D721Med (cell line): ENCODE measurements at regions not wholly inside any gene's neighbourhood (a gene's known extent, or its start where the extent isn't known, plus 50 kb on each side); places are given as distances from the start of the nearest gene placed in this dataset.

Source experiments
- DNase-seq: peaks from one replicate; pipeline ENCODE4 v3.0.0; 2011; ENCODE audit warnings: low spot score; ENCODE audit not compliant: insufficient read length
- FAIRE-seq: peaks from 2 replicates; lab custom pipeline; 2011; peaks lifted over from hg19 to GRCh38; lab: Jason Lieb, UNC
- TF ChIP-seq, protein P1 (sequence below): IDR thresholded peaks from 2 replicates; pipeline ENCODE4 v1.5.1; 2012; ENCODE audit warnings: mild to moderate bottlenecking, control low read depth; ENCODE audit not compliant: insufficient read depth; ENCODE audit errors: missing control alignments

DNA sequence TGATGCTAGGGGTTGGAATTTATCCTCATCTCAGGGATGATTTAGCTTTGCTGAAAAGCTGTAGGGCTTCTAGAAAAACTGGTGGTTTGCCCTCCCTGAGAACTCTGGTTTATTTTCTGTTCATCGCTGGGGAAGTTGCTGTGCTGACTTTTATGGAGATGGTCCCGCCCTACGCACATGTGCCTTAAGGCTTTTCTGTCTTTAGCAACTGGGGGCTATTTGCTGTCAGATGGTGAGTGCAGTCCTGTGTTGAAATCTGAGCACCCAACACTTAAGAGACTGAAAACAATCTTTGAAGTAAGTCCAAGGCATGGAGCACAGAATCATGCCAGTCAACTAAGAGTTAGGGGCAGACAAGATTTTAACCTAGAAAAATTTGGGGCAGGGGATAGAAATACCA lies 2148.4 kb upstream of the CELF4 start:
- DNase-seq (no peak), FAIRE-seq (no peak)
- TF ChIP-seq, protein P1, sequence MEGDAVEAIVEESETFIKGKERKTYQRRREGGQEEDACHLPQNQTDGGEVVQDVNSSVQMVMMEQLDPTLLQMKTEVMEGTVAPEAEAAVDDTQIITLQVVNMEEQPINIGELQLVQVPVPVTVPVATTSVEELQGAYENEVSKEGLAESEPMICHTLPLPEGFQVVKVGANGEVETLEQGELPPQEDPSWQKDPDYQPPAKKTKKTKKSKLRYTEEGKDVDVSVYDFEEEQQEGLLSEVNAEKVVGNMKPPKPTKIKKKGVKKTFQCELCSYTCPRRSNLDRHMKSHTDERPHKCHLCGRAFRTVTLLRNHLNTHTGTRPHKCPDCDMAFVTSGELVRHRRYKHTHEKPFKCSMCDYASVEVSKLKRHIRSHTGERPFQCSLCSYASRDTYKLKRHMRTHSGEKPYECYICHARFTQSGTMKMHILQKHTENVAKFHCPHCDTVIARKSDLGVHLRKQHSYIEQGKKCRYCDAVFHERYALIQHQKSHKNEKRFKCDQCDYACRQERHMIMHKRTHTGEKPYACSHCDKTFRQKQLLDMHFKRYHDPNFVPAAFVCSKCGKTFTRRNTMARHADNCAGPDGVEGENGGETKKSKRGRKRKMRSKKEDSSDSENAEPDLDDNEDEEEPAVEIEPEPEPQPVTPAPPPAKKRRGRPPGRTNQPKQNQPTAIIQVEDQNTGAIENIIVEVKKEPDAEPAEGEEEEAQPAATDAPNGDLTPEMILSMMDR = no peak

- no peak for DNase-seq
- no peak for FAIRE-seq
- TF ChIP-seq, protein P1 = no peak
Measured at GRCh38 chr18:39711701-39712100, 2146.1 kb upstream of the CELF4 start.

DNA sequence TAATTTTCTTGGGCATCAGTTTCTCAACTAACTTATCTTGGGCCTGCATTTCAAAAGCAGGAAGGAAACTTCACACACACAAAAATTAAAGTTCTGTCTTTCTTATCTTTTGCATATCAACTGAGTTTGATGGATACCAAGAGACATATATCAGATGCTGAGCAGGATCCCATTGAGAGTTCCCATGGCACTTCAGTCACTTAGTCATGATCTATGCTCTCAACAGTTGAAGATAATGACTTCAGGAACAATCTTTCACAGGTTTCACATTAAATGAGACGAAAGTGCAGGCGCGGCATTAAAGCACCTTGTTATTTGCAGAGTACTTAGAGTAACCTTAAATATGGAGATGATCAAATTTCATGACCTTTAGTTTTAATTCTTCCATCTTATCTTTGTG lies 2139.8 kb upstream of the CELF4 start:
- peak; percentile 81 for FAIRE-seq
- TF ChIP-seq, protein P1 = no peak
- no peak for DNase-seq

GRCh38 chr18:39702888-39703287 lies 2137.3 kb upstream of the CELF4 start:
- DNase-seq (no peak), FAIRE-seq (no peak)
- TF ChIP-seq, protein P1 = no peak

DNA sequence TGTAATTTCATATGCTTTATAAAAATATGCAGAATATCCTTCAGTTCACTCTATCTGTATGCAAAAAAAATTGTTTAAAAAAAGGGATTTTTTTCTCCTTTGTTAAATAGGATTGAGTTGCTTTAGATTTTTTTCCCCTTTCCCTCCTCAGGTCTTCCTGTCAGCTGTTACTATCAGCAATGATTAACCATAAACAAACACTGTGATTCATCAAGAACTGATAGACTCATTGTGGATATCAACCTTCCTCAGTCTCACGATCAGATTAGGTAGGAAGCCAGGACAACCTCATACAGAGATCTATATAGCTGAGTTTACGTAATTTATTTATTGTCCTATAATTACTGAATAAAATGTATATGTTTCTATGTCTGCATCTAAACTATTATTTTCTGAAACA lies 2136.2 kb upstream of the CELF4 start:
- DNase-seq (no peak), FAIRE-seq (peak; percentile 21)
- TF ChIP-seq, protein P1 = no peak

DNA sequence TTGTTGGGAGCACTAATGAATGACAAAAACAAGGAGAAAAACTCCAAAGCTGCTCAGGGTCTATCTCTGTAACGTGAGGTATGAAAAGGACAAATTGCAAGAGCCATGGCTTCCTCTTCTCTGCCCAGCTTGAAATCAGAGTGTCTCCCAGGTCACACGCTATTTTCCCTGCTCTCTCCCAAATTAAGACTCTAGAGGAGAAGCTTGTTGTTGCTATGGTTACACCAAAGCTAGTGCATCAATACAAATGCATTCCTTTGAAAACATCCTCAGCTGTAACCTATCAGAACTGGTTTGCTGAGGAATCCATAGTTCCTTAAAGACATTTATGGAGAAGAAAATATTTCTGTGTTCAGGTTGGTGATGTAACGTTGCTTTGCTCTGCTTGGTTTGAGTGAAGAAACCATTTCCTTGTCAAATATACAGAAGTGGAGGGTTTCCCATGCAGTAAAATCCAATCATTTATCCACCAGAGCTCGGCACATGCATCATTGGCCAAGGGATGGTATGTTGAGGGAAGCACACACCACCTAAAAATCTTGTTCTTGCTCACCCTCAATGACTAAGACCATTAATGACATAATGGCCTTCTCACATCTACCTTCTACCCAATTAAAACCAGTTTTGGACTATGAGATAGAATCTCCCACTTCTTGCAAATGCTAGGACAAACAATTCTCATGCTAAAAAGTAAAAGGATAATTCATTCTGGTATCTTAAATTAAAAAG lies 2135.6 kb upstream of the CELF4 start:
- TF ChIP-seq, protein P1 = no peak
- FAIRE-seq (peak; percentile 69), DNase-seq (no peak)

DNA sequence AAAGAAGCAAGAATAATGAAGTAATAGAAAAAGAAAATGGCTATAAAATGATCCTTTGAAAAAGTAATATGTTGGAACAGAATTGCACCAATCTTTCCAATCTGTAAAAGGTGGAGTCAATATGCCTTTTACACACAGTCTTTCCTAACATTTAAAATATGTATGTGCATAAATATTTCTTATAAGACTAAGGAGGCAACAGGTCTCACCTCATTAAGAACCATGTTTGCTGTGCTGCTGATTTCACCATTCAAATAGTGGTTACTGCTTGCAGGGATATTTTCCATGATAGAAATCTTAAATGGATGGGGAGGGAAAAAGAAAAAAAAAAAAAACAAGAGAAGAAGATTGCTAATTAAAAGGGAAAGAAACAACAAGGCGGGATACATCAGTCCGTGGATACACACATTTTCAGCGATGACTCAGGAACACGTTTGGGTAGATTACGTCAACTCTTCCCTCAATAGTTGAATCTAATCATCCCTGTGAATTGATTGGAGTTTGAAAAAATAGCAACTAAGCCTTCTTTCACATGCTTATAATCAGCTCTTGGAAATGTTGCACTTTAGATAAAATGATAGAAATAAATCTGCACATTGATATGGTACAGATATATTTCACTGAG lies 2133.9 kb upstream of the CELF4 start:
- FAIRE-seq (no peak), DNase-seq (no peak)

More for the DNA sequence above, 2133.9 kb upstream of the CELF4 start:
- TF ChIP-seq, protein P1 = no peak
